HCT116 (cell line): ENCODE measurements at regions not wholly inside any gene's neighbourhood (a gene's known extent, or its start where the extent isn't known, plus 50 kb on each side); places are given as distances from the start of the nearest gene placed in this dataset.

Source experiments
- CTCF ChIP-seq, 3 experiments: fragments of 200-600 bp in 1 of 3; sonication (generic) in 1 of 3; IDR thresholded peaks in 2 of 3; conservative IDR thresholded peaks in 1 of 3; 2 replicates each; pipeline ENCODE4 v1.5.1; 2012 to 2017; ENCODE audit warnings: low read depth in 2 of 3, low read length in 2 of 3, antibody characterized with exemption in 1 of 3, borderline replicate concordance in 1 of 3, control low read depth in 1 of 3, mild to moderate bottlenecking in 1 of 3, mixed read lengths in 1 of 3, mixed run types in 1 of 3, moderate library complexity in 1 of 3; ENCODE audit not compliant: insufficient read depth in 1 of 3
- TCF7L2 ChIP-seq: IDR thresholded peaks from 2 replicates; pipeline ENCODE4 v1.7.0; 2011; ENCODE audit warnings: borderline replicate concordance, inconsistent platforms; ENCODE audit not compliant: insufficient read depth, insufficient read length; ENCODE audit errors: extremely low read depth

GRCh38 chr1:221306239-221306638, 427.0 kb downstream of the HLX start:
- no peak for TF ChIP-seq TCF7L2
- no peak for TF ChIP-seq CTCF (IDR thresholded peaks at IDR 0.05 in 2 of 3, conservative IDR thresholded peaks at IDR 0.05 in 1 of 3; ENCODE audit: borderline replicate concordance in 1 of 3, insufficient read depth in 1 of 3, low read depth in 2 of 3, low read length in 2 of 3)
